ENCODE measurements at regions not wholly inside any gene's neighbourhood (a gene's known extent, or its start where the extent isn't known, plus 50 kb on each side); places are given as distances from the start of the nearest gene placed in this dataset.

GRCh38 chr13:22690756-22691155 lies 490.0 kb upstream of the SGCG start:
- no peak for DNase-seq (ENCODE audit: low spot score)
- no peak for ATAC-seq

DNA sequence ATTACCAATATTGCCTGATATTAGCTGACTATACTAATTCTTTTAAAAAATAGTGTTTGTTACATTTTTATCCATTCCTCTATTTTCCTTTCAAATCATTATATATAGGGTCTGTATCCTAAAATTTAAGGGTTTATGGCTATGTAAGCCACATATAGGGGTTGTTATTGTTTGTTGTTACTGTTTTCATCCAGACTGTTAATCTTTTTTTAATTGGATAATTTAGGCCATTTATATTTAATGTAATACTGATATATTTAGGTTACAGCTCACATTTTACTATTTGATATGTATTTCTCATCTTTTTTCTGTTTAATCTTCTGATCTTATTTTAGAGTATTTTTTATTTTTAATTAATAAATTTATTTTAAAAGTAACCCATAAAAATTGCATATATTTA lies 487.1 kb upstream of the SGCG start:
- DNase-seq (ENCODE audit: low spot score) = no peak
- ATAC-seq = no peak

DNA sequence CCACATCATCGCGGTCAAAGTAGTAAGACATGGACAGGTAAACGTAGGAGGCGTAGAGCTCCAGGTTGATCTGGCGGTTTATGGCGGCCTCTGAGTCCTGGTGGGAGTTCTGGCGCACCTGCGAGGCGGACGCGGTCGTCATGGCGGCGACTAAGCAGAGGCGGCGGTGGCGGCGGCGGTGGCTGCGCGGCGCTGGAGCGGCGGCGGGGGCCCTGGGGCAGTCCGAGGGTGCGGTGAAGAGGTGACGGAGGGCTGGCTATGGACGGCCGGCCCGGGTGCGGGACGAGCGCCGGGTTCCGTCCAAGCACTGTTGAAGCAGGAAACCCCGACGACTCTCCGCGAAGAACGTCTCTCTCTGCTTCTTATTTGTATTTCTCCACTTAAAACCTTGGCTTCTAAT lies 484.3 kb upstream of the SGCG start:
- no peak for DNase-seq (ENCODE audit: low spot score)
- no peak for ATAC-seq

- no peak for ATAC-seq
These were observed 482.3 kb upstream of the SGCG start for GRCh38 chr13:22698467-22698866.

GRCh38 chr13:22700246-22700887 lies 480.4 kb upstream of the SGCG start:
- ATAC-seq = no peak
- no peak for DNase-seq (ENCODE audit: low spot score)

More at GRCh38 chr13:22698467-22698866, 482.3 kb upstream of the SGCG start:
- DNase-seq (ENCODE audit: low spot score) = no peak

DNA sequence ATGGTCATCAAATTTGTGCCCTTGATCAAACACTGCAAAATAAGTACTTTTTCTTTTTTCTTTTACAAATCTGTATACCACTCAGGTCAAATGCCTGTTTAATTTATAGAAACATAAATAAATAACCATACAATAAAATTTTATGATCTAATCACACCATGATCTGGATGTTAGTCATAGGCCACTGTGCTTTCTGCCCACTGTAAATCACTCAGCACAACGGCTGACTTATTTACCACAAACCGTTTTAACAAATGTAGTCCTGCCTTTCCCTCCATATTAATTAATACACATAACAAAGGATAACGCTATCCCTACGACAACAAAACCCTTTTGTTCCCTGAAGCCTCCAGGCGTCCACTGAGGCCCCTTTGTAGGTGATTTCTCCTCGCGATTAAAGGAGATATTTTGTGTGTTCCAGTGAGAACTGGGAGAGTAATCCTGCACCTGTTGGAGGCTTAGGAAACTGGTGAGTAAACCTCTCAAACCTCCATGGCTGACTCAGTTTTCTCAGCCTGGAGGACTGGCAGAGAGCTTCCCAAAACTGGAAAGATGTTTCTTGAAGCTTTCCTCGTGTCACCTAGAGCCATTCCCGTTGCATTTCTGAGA lies 477.1 kb upstream of the SGCG start:
- DNase-seq (ENCODE audit: low spot score) (no peak), ATAC-seq (no peak)

- ATAC-seq = no peak
- DNase-seq (ENCODE audit: low spot score) = no peak
These were observed 472.8 kb upstream of the SGCG start for GRCh38 chr13:22707946-22708345.

GRCh38 chr13:22717036-22717435 lies 463.7 kb upstream of the SGCG start:
- no peak for ATAC-seq
- DNase-seq (ENCODE audit: low spot score) = no peak

DNA sequence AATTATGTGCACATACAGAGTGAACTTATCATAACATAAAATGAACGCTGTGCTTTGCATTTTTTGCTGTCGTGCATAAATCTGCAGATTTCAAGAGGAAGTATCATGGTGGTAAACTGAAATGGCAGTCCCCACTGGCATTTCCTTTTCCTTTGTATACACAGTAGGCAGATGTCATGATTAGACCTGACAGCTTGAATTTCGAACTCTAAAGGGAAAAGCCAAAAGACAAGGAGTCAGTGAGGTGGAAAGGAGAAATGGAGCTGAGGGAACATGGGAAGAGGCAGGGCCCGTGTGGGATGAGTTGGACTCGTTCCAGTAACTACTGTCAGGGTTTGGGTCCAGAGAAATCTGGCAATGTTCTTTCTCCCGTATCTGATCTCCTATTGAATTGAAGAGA lies 454.1 kb upstream of the SGCG start:
- DNase-seq (ENCODE audit: low spot score) (no peak), ATAC-seq (no peak)

DNA sequence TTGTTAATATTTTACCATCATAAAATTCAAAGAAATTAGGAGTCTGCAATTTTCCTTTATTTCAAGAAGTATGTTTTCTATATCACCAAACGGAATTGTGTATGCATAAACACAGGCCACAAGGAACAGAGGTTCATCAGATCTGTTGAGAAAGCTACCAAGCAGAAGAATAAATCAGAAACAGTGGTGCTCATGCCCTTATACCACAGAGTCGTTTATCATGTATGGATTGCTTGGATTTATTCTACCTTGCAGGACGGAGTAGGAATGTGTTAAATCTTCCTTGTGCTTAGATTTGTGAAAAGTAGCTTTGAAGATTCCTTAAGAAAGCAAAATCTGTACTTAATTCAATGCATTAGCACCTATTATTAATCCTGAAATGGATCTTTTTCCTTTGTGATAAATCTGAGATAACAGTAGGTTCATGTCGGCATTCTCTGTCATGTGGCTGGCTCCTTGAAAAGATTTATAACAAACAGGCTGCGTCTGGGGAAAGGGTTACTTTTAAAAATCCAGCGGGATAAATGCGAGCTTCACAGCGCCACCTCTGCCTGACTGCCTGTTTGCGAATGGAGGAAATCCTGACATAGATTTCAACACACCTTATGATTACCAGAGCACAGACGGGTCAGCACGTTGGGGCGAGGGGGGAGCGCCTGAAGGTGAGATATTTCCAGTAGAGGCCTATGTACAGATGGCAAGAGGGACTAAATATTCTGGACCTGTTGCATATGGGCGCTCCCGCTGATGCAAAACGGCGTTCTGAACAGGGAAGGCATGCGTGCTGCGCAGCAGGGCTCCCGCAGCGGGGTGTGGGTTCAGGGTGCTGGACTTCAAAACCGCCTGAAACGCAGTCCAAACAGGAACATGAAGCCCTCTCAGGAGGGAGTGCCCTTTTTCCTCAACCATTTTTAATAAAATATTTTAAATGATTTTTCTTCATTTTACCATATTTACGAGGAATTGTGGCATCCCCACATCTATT lies 445.5 kb upstream of the SGCG start:
- DNase-seq (ENCODE audit: low spot score) = no peak
- ATAC-seq = no peak

DNA sequence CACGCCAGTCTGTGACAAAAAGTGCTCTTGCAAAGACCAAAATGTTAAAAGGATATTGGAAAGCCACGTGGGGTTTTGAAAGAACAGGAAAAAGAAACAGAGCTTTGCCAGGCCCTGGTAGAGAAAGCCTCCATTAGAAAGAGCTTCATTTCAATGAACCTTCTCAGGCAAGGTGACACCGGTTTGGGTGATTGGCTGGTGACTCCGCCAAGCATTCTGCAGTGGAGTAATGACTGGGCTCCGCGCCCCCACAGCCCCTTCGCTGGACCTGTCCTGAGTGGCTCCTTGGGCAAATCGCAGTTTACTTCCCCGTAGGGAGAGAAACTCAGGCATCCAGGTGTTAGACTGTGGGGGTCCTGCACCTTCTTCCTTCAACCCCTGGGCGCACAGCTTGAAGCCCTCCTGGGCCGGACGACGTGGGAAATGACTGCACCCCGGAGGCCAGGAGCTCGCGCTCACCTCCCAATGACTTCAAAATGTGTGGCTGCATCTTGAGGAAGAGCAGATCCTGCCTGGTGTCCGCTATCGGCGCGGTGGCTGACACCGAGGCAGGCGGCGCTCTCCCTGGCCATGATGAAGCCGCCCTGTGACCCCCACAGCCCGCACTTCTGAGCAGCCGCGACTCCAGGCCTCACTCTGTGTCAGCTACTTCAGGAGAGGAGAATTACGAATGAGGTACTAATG lies 444.6 kb upstream of the SGCG start:
- ATAC-seq = no peak
- no peak for DNase-seq (ENCODE audit: low spot score)

GRCh38 chr13:22736768-22737092 lies 444.0 kb upstream of the SGCG start:
- DNase-seq (ENCODE audit: low spot score) (no peak), ATAC-seq (no peak)

- DNase-seq (ENCODE audit: low spot score) = no peak
These were observed 442.4 kb upstream of the SGCG start for GRCh38 chr13:22738357-22738756.

GRCh38 chr13:22740264-22740663 lies 440.5 kb upstream of the SGCG start:
- ATAC-seq (no peak), DNase-seq (ENCODE audit: low spot score) (no peak)

More at GRCh38 chr13:22738357-22738756, 442.4 kb upstream of the SGCG start:
- ATAC-seq = no peak

- DNase-seq (ENCODE audit: low spot score) (no peak), ATAC-seq (no peak)
These were observed 435.9 kb upstream of the SGCG start for GRCh38 chr13:22744688-22745452.

- no peak for ATAC-seq
These were observed 431.8 kb upstream of the SGCG start for GRCh38 chr13:22748866-22749577.

GRCh38 chr13:22749626-22750025 lies 431.2 kb upstream of the SGCG start:
- ATAC-seq = no peak
- no peak for DNase-seq (ENCODE audit: low spot score)

More at GRCh38 chr13:22748866-22749577, 431.8 kb upstream of the SGCG start:
- no peak for DNase-seq (ENCODE audit: low spot score)

- ATAC-seq (no peak), DNase-seq (ENCODE audit: low spot score) (no peak)
These were observed 423.2 kb upstream of the SGCG start for GRCh38 chr13:22757530-22758120.

DNA sequence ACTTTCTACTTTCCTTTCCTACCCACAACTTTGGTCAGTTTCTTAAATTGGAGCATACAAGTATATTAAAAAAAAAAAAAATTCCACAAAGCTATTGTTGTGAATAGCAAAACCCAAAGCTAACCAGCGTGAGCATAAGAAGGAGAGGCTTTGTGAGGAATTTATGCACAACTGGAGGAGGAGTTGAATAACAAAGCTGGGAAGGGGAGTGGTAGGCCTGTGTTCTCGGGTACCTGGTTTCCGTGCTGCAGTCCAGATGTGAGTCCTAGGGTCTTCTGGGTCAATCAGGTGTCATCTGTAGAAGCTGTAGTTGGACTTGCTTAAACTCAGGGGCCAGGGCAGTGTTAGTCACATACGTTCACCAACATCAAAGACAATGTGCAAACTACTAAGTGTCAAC lies 422.5 kb upstream of the SGCG start:
- ATAC-seq (no peak), DNase-seq (ENCODE audit: low spot score) (no peak)

GRCh38 chr13:22761709-22762108 lies 419.1 kb upstream of the SGCG start:
- ATAC-seq (no peak), DNase-seq (ENCODE audit: low spot score) (no peak)
